Kidney epithelial cell (primary cell): ENCODE measurements at regions not wholly inside any gene's neighbourhood (a gene's known extent, or its start where the extent isn't known, plus 50 kb on each side); places are given as distances from the start of the nearest gene placed in this dataset.

Source experiments
- DNase-seq: peaks from one replicate; pipeline ENCODE4 v3.0.0-alpha.2; 2010; ENCODE audit warnings: low read depth
- H3K27me3 ChIP-seq: 2 replicates; pipeline ENCODE4 v1.6.0; 2011; ENCODE audit warnings: low read length; ENCODE audit not compliant: control insufficient read depth, insufficient read depth
- H3K36me3 ChIP-seq: 2 replicates; pipeline ENCODE4 v1.5.1; 2011; ENCODE audit warnings: low read length; ENCODE audit not compliant: control insufficient read depth, insufficient read depth
- H3K4me3 ChIP-seq: 2 replicates; pipeline ENCODE4 v1.5.1; 2011; ENCODE audit warnings: low read depth, mild to moderate bottlenecking, control low read depth, low read length
- CTCF ChIP-seq: IDR thresholded peaks from 2 replicates; pipeline ENCODE4 v1.5.1; 2011; ENCODE audit warnings: mild to moderate bottlenecking, moderate library complexity, low read length, control low read depth, inconsistent platforms; ENCODE audit not compliant: insufficient read depth, poor library complexity, severe bottlenecking

GRCh38 chr9:32869404-32869803, 86.1 kb downstream of the TMEM215 start:
- no peak for DNase-seq
- Histone ChIP-seq H3K4me3 (no peak overlapping the region), H3K36me3 (no peaks in the 10 kb centered on the region), H3K27me3 (no peaks in the 10 kb centered on the region)
- no peak for TF ChIP-seq CTCF

- Histone ChIP-seq H3K27me3 (no peaks in the 10 kb centered on the region), H3K36me3 (no peaks in the 10 kb centered on the region), H3K4me3 (no peak overlapping the region)
- TF ChIP-seq CTCF = no peak
- DNase-seq = no peak
Measured at GRCh38 chr9:32873131-32873530, 89.8 kb downstream of the TMEM215 start.

- TF ChIP-seq CTCF = no peak
- Histone ChIP-seq H3K36me3 (no peaks in the 10 kb centered on the region), H3K27me3 (no peaks in the 10 kb centered on the region), H3K4me3 (no peak overlapping the region)
- no peak for DNase-seq
Measured at GRCh38 chr9:32873553-32873952, 90.2 kb downstream of the TMEM215 start.

GRCh38 chr9:32875242-32875641, 91.9 kb downstream of the TMEM215 start:
- Histone ChIP-seq H3K4me3 (no peak overlapping the region), H3K27me3 (no peaks in the 10 kb centered on the region), H3K36me3 (no peaks in the 10 kb centered on the region)
- no peak for DNase-seq
- TF ChIP-seq CTCF = no peak

GRCh38 chr9:32875748-32876147, 92.4 kb downstream of the TMEM215 start:
- Histone ChIP-seq H3K36me3 (no peaks in the 10 kb centered on the region), H3K4me3 (no peak overlapping the region), H3K27me3 (no peaks in the 10 kb centered on the region)
- TF ChIP-seq CTCF = no peak
- no peak for DNase-seq

- no peak for TF ChIP-seq CTCF
- Histone ChIP-seq H3K36me3 (no peaks in the 10 kb centered on the region), H3K4me3 (no peak overlapping the region), H3K27me3 (no peaks in the 10 kb centered on the region)
- DNase-seq = no peak
Measured at GRCh38 chr9:32877103-32877502, 93.8 kb downstream of the TMEM215 start.
